ENCODE measurements at regions not wholly inside any gene's neighbourhood (a gene's known extent, or its start where the extent isn't known, plus 50 kb on each side); places are given as distances from the start of the nearest gene placed in this dataset.

DNA sequence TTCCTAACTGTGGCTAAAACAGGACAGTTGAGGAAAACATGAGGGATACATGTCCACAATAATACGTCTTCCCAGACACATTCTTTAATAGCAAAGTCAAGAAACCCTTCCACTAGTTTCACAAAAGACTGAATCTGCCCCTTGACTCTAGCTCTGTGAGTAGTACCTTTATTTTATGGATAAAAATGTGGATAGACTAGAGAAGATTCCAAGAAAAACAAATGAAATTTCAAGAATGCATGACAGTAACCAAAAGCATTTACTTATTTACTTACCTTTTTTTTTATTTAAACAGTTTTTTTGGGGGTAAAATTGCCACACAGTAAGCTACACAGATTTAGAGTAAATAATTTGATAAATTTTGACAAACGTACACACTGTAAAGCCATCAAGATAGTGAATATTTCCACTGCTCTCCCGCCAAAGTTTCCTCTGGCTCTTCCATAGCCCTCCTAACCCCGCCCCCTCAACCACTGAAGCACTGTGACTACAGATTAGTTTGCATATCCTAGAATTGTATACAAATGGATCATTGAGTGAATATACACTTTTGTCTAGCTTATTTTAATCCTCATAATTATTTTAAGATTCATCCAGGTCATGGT lies 420.4 kb upstream of the ZMIZ1 start:
- WGBS (ENCODE audit: low lambda C conversion rate) = 71% methylated on average over 4 of the region's 4 CpGs
- H3K4me1 ChIP-seq (ENCODE audit: control insufficient read depth in 1 of 2, insufficient read depth in 2 of 2, low read depth in 1 of 2, low read length in 1 of 2) = peaks cover 8 to 9% of the 10 kb centered on the region in 2 experiments; a peak in 3 of 4 replicates
- POLR2A ChIA-PET = no interaction called here
- H3K79me2 ChIP-seq (ENCODE audit: insufficient read depth) = no peaks in the 10 kb centered on the region
- TF ChIP-seq TEAD4 (IDR thresholded peaks at IDR 0.05; ENCODE audit: borderline replicate concordance, insufficient read depth) (0 out of 2 replicates have a peak, but pooled peaks have one; percentile 13), MEF2A (IDR thresholded peaks at IDR 0.05; ENCODE audit: borderline replicate concordance, low read depth) (no peak)
- H3K9me2 ChIP-seq = no peaks in the 10 kb centered on the region
- H3K9me3 ChIP-seq = no peaks in the 10 kb centered on the region
- no peak overlapping the region for H2AFZ ChIP-seq (ENCODE audit: low read depth)
- no peak overlapping the region for H3K4me3 ChIP-seq (ENCODE audit: low read depth in 2 of 2, low read length in 1 of 2)
- CTCF ChIA-PET = interaction anchor here (1.1 kb wide), 1 partner anchor 10 kb away, joined by 4 read pairs; no protein-coding TSS in a partner anchor
- H3K4me2 ChIP-seq = no peak overlapping the region
- no peaks in the 10 kb centered on the region for H3K27me3 ChIP-seq (ENCODE audit: insufficient read depth)
- H3K9ac ChIP-seq = no peak overlapping the region
- peaks cover 6% of the 10 kb centered on the region for H3F3A ChIP-seq (replicated peaks; ENCODE audit: insufficient read depth)
- no peak for DNase-seq
- H3K36me3 ChIP-seq (replicated peaks in 1 of 2; ENCODE audit: control insufficient read depth in 1 of 2, insufficient read depth in 2 of 2, low read length in 1 of 2) = no peaks in the 10 kb centered on the region
- H3K27ac ChIP-seq (ENCODE audit: low read depth in 2 of 2, low read length in 1 of 2) = peak overlapping the region; percentile 13 to 47; a peak in 3 of 4 replicates
- no peaks in the 10 kb centered on the region for H4K20me1 ChIP-seq (ENCODE audit: insufficient read depth)

DNA sequence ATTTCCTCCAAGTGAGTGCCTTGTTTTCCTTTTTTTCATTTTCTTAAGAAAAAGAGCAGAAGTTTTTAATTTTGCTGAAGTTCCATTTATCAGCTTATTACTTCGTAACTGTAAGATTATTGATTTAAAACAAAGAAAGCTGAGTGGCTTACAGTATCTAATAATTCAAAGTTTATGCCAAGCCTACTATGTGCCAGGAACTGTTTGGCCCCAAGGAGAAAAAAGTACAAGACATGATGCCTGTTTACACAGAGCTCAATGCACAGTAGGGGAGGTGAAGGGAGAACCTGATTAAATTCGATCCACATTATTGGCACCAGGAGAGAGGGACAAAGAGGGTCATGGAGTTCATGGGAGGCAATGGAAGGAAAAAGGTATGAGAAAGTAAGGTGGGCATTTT lies 419.3 kb upstream of the ZMIZ1 start:
- Histone ChIP-seq H3K9ac (no peak overlapping the region), H2AFZ (ENCODE audit: low read depth) (no peak overlapping the region), H3K36me3 (replicated peaks in 1 of 2; ENCODE audit: control insufficient read depth in 1 of 2, insufficient read depth in 2 of 2, low read length in 1 of 2) (no peaks in the 10 kb centered on the region), H3K9me3 (no peaks in the 10 kb centered on the region), H3K4me2 (no peak overlapping the region), H3F3A (replicated peaks; ENCODE audit: insufficient read depth) (peaks cover 6% of the 10 kb centered on the region), H3K79me2 (ENCODE audit: insufficient read depth) (no peaks in the 10 kb centered on the region), H3K4me1 (ENCODE audit: control insufficient read depth in 1 of 2, insufficient read depth in 2 of 2, low read depth in 1 of 2, low read length in 1 of 2) (peaks cover 8 to 11% of the 10 kb centered on the region in 2 experiments; a peak in 3 of 4 replicates), H3K9me2 (no peaks in the 10 kb centered on the region), H3K27ac (ENCODE audit: low read depth in 2 of 2, low read length in 1 of 2) (no peak overlapping the region), H4K20me1 (ENCODE audit: insufficient read depth) (no peaks in the 10 kb centered on the region), H3K4me3 (ENCODE audit: low read depth in 2 of 2, low read length in 1 of 2) (no peak overlapping the region), H3K27me3 (ENCODE audit: insufficient read depth) (no peaks in the 10 kb centered on the region)
- ChIA-PET POLR2A (no interaction called here), CTCF (interaction anchor here (1.2 to 1.4 kb wide), 2 partner anchors 14 to 16 kb away, joined by 3 read pairs; no protein-coding TSS in a partner anchor)
- 79% methylated on average over 2 of the region's 2 CpGs for WGBS (ENCODE audit: low lambda C conversion rate)
- TF ChIP-seq FOSL2 (IDR thresholded peaks at IDR 0.05; ENCODE audit: borderline replicate concordance, low read depth) (no peak), SIN3A (IDR thresholded peaks at IDR 0.05; ENCODE audit: borderline replicate concordance, low read depth, low read length) (no peak), MXI1 (IDR thresholded peaks at IDR 0.05; ENCODE audit: low read depth, low read length) (no peak), NFIC (IDR thresholded peaks at IDR 0.05; ENCODE audit: borderline replicate concordance) (no peak), TCF12 (IDR thresholded peaks at IDR 0.05) (no peak), YY1 (IDR thresholded peaks at IDR 0.05; ENCODE audit: low read depth) (no peak), ELF1 (IDR thresholded peaks at IDR 0.05) (no peak), SMC3 (IDR thresholded peaks at IDR 0.05; ENCODE audit: low read depth, low read length) (no peak), RXRA (IDR thresholded peaks at IDR 0.05; ENCODE audit: borderline replicate concordance, low read depth) (no peak)
- TF ChIP-seq, protein P1, sequence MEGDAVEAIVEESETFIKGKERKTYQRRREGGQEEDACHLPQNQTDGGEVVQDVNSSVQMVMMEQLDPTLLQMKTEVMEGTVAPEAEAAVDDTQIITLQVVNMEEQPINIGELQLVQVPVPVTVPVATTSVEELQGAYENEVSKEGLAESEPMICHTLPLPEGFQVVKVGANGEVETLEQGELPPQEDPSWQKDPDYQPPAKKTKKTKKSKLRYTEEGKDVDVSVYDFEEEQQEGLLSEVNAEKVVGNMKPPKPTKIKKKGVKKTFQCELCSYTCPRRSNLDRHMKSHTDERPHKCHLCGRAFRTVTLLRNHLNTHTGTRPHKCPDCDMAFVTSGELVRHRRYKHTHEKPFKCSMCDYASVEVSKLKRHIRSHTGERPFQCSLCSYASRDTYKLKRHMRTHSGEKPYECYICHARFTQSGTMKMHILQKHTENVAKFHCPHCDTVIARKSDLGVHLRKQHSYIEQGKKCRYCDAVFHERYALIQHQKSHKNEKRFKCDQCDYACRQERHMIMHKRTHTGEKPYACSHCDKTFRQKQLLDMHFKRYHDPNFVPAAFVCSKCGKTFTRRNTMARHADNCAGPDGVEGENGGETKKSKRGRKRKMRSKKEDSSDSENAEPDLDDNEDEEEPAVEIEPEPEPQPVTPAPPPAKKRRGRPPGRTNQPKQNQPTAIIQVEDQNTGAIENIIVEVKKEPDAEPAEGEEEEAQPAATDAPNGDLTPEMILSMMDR (IDR thresholded peaks at IDR 0.05) = no peak
- TF ChIP-seq, protein P2, sequence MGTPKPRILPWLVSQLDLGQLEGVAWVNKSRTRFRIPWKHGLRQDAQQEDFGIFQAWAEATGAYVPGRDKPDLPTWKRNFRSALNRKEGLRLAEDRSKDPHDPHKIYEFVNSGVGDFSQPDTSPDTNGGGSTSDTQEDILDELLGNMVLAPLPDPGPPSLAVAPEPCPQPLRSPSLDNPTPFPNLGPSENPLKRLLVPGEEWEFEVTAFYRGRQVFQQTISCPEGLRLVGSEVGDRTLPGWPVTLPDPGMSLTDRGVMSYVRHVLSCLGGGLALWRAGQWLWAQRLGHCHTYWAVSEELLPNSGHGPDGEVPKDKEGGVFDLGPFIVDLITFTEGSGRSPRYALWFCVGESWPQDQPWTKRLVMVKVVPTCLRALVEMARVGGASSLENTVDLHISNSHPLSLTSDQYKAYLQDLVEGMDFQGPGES (IDR thresholded peaks at IDR 0.05; ENCODE audit: low read depth, low read length) = no peak
- TF ChIP-seq, protein P3, sequence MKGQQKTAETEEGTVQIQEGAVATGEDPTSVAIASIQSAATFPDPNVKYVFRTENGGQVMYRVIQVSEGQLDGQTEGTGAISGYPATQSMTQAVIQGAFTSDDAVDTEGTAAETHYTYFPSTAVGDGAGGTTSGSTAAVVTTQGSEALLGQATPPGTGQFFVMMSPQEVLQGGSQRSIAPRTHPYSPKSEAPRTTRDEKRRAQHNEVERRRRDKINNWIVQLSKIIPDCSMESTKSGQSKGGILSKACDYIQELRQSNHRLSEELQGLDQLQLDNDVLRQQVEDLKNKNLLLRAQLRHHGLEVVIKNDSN (IDR thresholded peaks at IDR 0.05; ENCODE audit: borderline replicate concordance, low read depth) = no peak
- no peak for DNase-seq
